ENCODE measurements at regions not wholly inside any gene's neighbourhood (a gene's known extent, or its start where the extent isn't known, plus 50 kb on each side); places are given as distances from the start of the nearest gene placed in this dataset.

- TF ChIP-seq MAFK (IDR thresholded peaks at IDR 0.05; ENCODE audit: partially characterized antibody) (no peak), POLR2A (IDR thresholded peaks at IDR 0.05; ENCODE audit: low read length) (no peak), CTCF (IDR thresholded peaks at IDR 0.05) (no peak), EP300 (IDR thresholded peaks at IDR 0.05) (no peak), SMC3 (IDR thresholded peaks at IDR 0.05) (no peak)
Measured at GRCh38 chr21:38075833-38076587, 159.8 kb upstream of the KCNJ6 start.

Measured in A549 (cell line).